GM19240 (cell line): ENCODE measurements at regions not wholly inside any gene's neighbourhood (a gene's known extent, or its start where the extent isn't known, plus 50 kb on each side); places are given as distances from the start of the nearest gene placed in this dataset.
"Not testable (repeated sequence)": the region's sequence is repeated elsewhere in the genome, so short reads cannot be mapped to it uniquely, and the experiment has no call there.

ENCODE experiments used
- DNase-seq: peaks from one replicate; pipeline ENCODE4 v3.0.0; 2011; ENCODE audit warnings: low spot score; ENCODE audit not compliant: insufficient read length

- no peak for DNase-seq
Measured at GRCh38 chr1:30099587-30100523, 623.5 kb downstream of the MATN1 start.

GRCh38 chr1:30097851-30098250, 625.5 kb downstream of the MATN1 start:
- DNase-seq, result not testable (repeated sequence)

GRCh38 chr1:30095451-30096025, 627.8 kb downstream of the MATN1 start:
- no peak for DNase-seq

GRCh38 chr1:30095051-30095450, 628.3 kb downstream of the MATN1 start:
- no peak for DNase-seq

GRCh38 chr1:30092051-30092858, 631.1 kb downstream of the MATN1 start:
- DNase-seq, result no peak

- no peak for DNase-seq
Measured at GRCh38 chr1:30090162-30090820, 633.1 kb downstream of the MATN1 start.

- DNase-seq, result no peak
Measured at GRCh38 chr1:30089024-30089430, 634.4 kb downstream of the MATN1 start.

- DNase-seq, result no peak
Measured at GRCh38 chr1:30088594-30088993, 634.8 kb downstream of the MATN1 start.

GRCh38 chr1:30087465-30087864, 635.9 kb downstream of the MATN1 start:
- DNase-seq, result no peak

- no peak for DNase-seq
Measured at GRCh38 chr1:30085811-30086770, 637.3 kb downstream of the MATN1 start.

GRCh38 chr1:30084909-30085571, 638.3 kb downstream of the MATN1 start:
- no peak for DNase-seq

- no peak for DNase-seq
Measured at GRCh38 chr1:30083800-30084464, 639.5 kb downstream of the MATN1 start.

- no peak for DNase-seq
Measured at GRCh38 chr1:30081379-30082102, 641.8 kb downstream of the MATN1 start.

- not testable (repeated sequence) for DNase-seq
Measured at GRCh38 chr1:30075916-30076315, 647.5 kb downstream of the MATN1 start.

GRCh38 chr1:30068787-30069472, 654.5 kb downstream of the MATN1 start:
- DNase-seq, result no peak

- no peak for DNase-seq
Measured at GRCh38 chr1:30064547-30064946, 658.8 kb downstream of the MATN1 start.

- DNase-seq, result no peak
Measured at GRCh38 chr1:30063621-30064280, 659.6 kb downstream of the MATN1 start.
